HFFc6 (cell line): ENCODE measurements at regions not wholly inside any gene's neighbourhood (a gene's known extent, or its start where the extent isn't known, plus 50 kb on each side); places are given as distances from the start of the nearest gene placed in this dataset.

ENCODE experiments used
- DNase-seq: peaks from one replicate; pipeline ENCODE4 v3.0.0-alpha.2; 2018
- H3K27ac Mint-ChIP-seq: 2 replicates; pipeline ENCODE4 v1.8.0; 2020; ENCODE audit warnings: mild to moderate bottlenecking, mixed read lengths
- H3K27me3 Mint-ChIP-seq: 2 replicates; pipeline ENCODE4 v1.8.0; 2021; ENCODE audit warnings: mild to moderate bottlenecking, moderate library complexity, mixed read lengths; ENCODE audit not compliant: insufficient read depth
- H3K36me3 Mint-ChIP-seq: 2 replicates; pipeline ENCODE4 v1.8.0; 2021; ENCODE audit warnings: low read depth, mixed read lengths
- H3K4me1 Mint-ChIP-seq: 2 replicates; pipeline ENCODE4 v1.8.0; 2020; ENCODE audit warnings: low read depth, mixed read lengths
- H3K4me3 Mint-ChIP-seq: 2 replicates; pipeline ENCODE4 v1.8.0; 2020; ENCODE audit warnings: mild to moderate bottlenecking, moderate library complexity, mixed read lengths
- H3K9me3 Mint-ChIP-seq: 2 replicates; pipeline ENCODE4 v1.8.0; 2020; ENCODE audit warnings: mild to moderate bottlenecking, mixed read lengths
- CTCF ChIP-seq: fragments of 200-600 bp; sonication (generic); IDR thresholded peaks from 2 replicates; pipeline ENCODE4 v1.5.0; 2021; ENCODE audit warnings: antibody characterized with exemption, mild to moderate bottlenecking

- Mint-ChIP-seq H3K27me3 (peaks cover 7% of the 10 kb centered on the region), H3K27ac (no peak overlapping the region), H3K9me3 (no peaks in the 10 kb centered on the region), H3K4me1 (no peaks in the 10 kb centered on the region), H3K36me3 (no peaks in the 10 kb centered on the region), H3K4me3 (no peak overlapping the region)
- TF ChIP-seq CTCF, result no peak
- no peak for DNase-seq
Observed at GRCh38 chr20:40812415-40812925, 123.4 kb upstream of the MAFB start.

- TF ChIP-seq CTCF, result no peak
- H3K27ac Mint-ChIP-seq, result no peak overlapping the region
- H3K4me1 Mint-ChIP-seq, result no peaks in the 10 kb centered on the region
- H3K9me3 Mint-ChIP-seq, result no peaks in the 10 kb centered on the region
- H3K36me3 Mint-ChIP-seq, result no peaks in the 10 kb centered on the region
- no peak for DNase-seq
- H3K27me3 Mint-ChIP-seq, result peaks cover 7% of the 10 kb centered on the region
- no peak overlapping the region for H3K4me3 Mint-ChIP-seq
Observed at GRCh38 chr20:40813029-40813431, 124.0 kb upstream of the MAFB start.

- H3K4me3 Mint-ChIP-seq, result no peak overlapping the region
- no peaks in the 10 kb centered on the region for H3K9me3 Mint-ChIP-seq
- no peaks in the 10 kb centered on the region for H3K4me1 Mint-ChIP-seq
- peaks cover 4% of the 10 kb centered on the region for H3K27me3 Mint-ChIP-seq
- TF ChIP-seq CTCF, result no peak
- H3K27ac Mint-ChIP-seq, result no peak overlapping the region
- H3K36me3 Mint-ChIP-seq, result no peaks in the 10 kb centered on the region
- no peak for DNase-seq
Observed at GRCh38 chr20:40813708-40814630, 124.9 kb upstream of the MAFB start.

GRCh38 chr20:40814631-40814960, 125.6 kb upstream of the MAFB start:
- Mint-ChIP-seq H3K27me3 (no peaks in the 10 kb centered on the region; the same call in 1 of the 2 replicates), H3K4me1 (no peaks in the 10 kb centered on the region), H3K36me3 (no peaks in the 10 kb centered on the region), H3K27ac (no peak overlapping the region), H3K9me3 (no peaks in the 10 kb centered on the region), H3K4me3 (no peak overlapping the region)
- no peak for DNase-seq
- no peak for TF ChIP-seq CTCF

- Mint-ChIP-seq H3K4me1 (no peaks in the 10 kb centered on the region), H3K27ac (no peak overlapping the region), H3K36me3 (no peaks in the 10 kb centered on the region), H3K9me3 (no peaks in the 10 kb centered on the region), H3K27me3 (peaks cover 2% of the 10 kb centered on the region; the same call in 1 of the 2 replicates), H3K4me3 (no peak overlapping the region)
- DNase-seq, result no peak
- no peak for TF ChIP-seq CTCF
Observed at GRCh38 chr20:40815156-40816038, 126.4 kb upstream of the MAFB start.
